ENCODE measurements at regions not wholly inside any gene's neighbourhood (a gene's known extent, or its start where the extent isn't known, plus 50 kb on each side); places are given as distances from the start of the nearest gene placed in this dataset.

- intact Hi-C loops (cut with micrococcal nuclease) = no loop called here
- Histone ChIP-seq H3K9me2 (ENCODE audit: insufficient read depth) (no peaks in the 10 kb centered on the region), H3K9me3 (ENCODE audit: control insufficient read depth in 1 of 2, insufficient read depth in 1 of 2, low read depth in 1 of 2, low read length in 2 of 2) (peaks cover 0 to 3% of the 10 kb centered on the region in 2 experiments; a peak in 1 of 4 replicates), H3K9ac (ENCODE audit: low read length) (no peak overlapping the region), H3K4me2 (ENCODE audit: low read length) (no peak overlapping the region), H4K20me1 (ENCODE audit: insufficient read depth) (no peaks in the 10 kb centered on the region), H3K27ac (ENCODE audit: low read depth, low read length) (no peak overlapping the region), H3K27me3 (ENCODE audit: insufficient read depth, low read length) (no peaks in the 10 kb centered on the region), H3K4me1 (ENCODE audit: control insufficient read depth in 1 of 2, insufficient read depth in 2 of 2, low read length in 2 of 2) (no peaks in the 10 kb centered on the region), H3K79me2 (ENCODE audit: insufficient read depth, low read length) (no peaks in the 10 kb centered on the region), H3K36me3 (ENCODE audit: control insufficient read depth in 1 of 2, insufficient read depth in 2 of 2, low read length in 2 of 2) (no peaks in the 10 kb centered on the region), H2AFZ (ENCODE audit: low read depth, low read length, poor library complexity, severe bottlenecking) (no peak overlapping the region), H3K4me3 (replicated peaks in 1 of 2; ENCODE audit: low read depth in 1 of 2, low read length in 2 of 2) (no peak overlapping the region)
- DNase-seq (ENCODE audit: low read depth, low spot score) (no peak), ATAC-seq (no peak)
- BruUV-seq (replicated peaks) = no TSS peak
- POLR2A ChIA-PET = no interaction called here
- TF ChIP-seq, protein P1, sequence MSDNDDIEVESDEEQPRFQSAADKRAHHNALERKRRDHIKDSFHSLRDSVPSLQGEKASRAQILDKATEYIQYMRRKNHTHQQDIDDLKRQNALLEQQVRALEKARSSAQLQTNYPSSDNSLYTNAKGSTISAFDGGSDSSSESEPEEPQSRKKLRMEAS (IDR thresholded peaks at IDR 0.05) = no peak
- TF ChIP-seq SIN3A (IDR thresholded peaks at IDR 0.05; ENCODE audit: low read depth) (no peak), POLR2A (IDR thresholded peaks at IDR 0.05; ENCODE audit: borderline replicate concordance, extremely low read depth, insufficient read depth, insufficient read length) (no peak), CBX3 (IDR thresholded peaks at IDR 0.05; ENCODE audit: low read depth) (no peak), SP1 (IDR thresholded peaks at IDR 0.05; ENCODE audit: low read depth) (no peak), ZNF274 (IDR thresholded peaks at IDR 0.05; ENCODE audit: low read depth, low read length) (no peak), YY1 (IDR thresholded peaks at IDR 0.05; ENCODE audit: extremely low read depth, insufficient replicate concordance, low read depth, low read length) (no peak), POLR2AphosphoS5 (IDR thresholded peaks at IDR 0.05; ENCODE audit: low read depth, low read length) (no peak), ATF3 (IDR thresholded peaks at IDR 0.05) (no peak), ELF1 (IDR thresholded peaks at IDR 0.05; ENCODE audit: borderline replicate concordance, low read depth) (no peak), TCF7L2 (IDR thresholded peaks at IDR 0.05; ENCODE audit: borderline replicate concordance, extremely low read depth, insufficient read depth, insufficient read length) (no peak)
- TF ChIP-seq, protein P2, sequence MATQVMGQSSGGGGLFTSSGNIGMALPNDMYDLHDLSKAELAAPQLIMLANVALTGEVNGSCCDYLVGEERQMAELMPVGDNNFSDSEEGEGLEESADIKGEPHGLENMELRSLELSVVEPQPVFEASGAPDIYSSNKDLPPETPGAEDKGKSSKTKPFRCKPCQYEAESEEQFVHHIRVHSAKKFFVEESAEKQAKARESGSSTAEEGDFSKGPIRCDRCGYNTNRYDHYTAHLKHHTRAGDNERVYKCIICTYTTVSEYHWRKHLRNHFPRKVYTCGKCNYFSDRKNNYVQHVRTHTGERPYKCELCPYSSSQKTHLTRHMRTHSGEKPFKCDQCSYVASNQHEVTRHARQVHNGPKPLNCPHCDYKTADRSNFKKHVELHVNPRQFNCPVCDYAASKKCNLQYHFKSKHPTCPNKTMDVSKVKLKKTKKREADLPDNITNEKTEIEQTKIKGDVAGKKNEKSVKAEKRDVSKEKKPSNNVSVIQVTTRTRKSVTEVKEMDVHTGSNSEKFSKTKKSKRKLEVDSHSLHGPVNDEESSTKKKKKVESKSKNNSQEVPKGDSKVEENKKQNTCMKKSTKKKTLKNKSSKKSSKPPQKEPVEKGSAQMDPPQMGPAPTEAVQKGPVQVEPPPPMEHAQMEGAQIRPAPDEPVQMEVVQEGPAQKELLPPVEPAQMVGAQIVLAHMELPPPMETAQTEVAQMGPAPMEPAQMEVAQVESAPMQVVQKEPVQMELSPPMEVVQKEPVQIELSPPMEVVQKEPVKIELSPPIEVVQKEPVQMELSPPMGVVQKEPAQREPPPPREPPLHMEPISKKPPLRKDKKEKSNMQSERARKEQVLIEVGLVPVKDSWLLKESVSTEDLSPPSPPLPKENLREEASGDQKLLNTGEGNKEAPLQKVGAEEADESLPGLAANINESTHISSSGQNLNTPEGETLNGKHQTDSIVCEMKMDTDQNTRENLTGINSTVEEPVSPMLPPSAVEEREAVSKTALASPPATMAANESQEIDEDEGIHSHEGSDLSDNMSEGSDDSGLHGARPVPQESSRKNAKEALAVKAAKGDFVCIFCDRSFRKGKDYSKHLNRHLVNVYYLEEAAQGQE (IDR thresholded peaks at IDR 0.05; ENCODE audit: low read depth) = no peak
- CTCF ChIA-PET = no interaction called here
- RAD21 ChIA-PET (ENCODE audit: low non-redundant PET in 1 of 2, low total read pairs in 2 of 2, uncharacterized antibody in 2 of 2, unreplicated experiment in 2 of 2) = no interaction called here
These were observed 1496.4 kb downstream of the BRD1 start for GRCh38 chr22:48331266-48331665.
